OCI-LY1 (cell line): ENCODE measurements at regions not wholly inside any gene's neighbourhood (a gene's known extent, or its start where the extent isn't known, plus 50 kb on each side); places are given as distances from the start of the nearest gene placed in this dataset.

Source experiments
- CTCF ChIP-seq: fragments of 200-600 bp; sonication (generic), shearing (Covaris generic); IDR thresholded peaks from 2 replicates; pipeline ENCODE4 v1.5.1; 2017; ENCODE audit warnings: mild to moderate bottlenecking, antibody characterized with exemption, low read length, moderate library complexity, mixed read lengths
- EZH2 ChIP-seq: fragments of 200-600 bp; sonication (generic), shearing (Covaris generic); IDR thresholded peaks from 2 replicates; pipeline ENCODE4 v1.8.0; 2017; ENCODE audit warnings: borderline replicate concordance, mixed run types, mild to moderate bottlenecking, antibody characterized with exemption, low read length, moderate library complexity, mixed read lengths

- no peak for TF ChIP-seq CTCF
- no peak for TF ChIP-seq EZH2
Observed at GRCh38 chr3:126269354-126269753, 87.9 kb downstream of the KLF15 start.
